ENCODE measurements at regions not wholly inside any gene's neighbourhood (a gene's known extent, or its start where the extent isn't known, plus 50 kb on each side); places are given as distances from the start of the nearest gene placed in this dataset.

GRCh38 chr15:91660174-91660649 lies 193.3 kb upstream of the SLCO3A1 start:
- no peak for TF ChIP-seq CTCF (IDR thresholded peaks at IDR 0.05)
- TF ChIP-seq POLR2AphosphoS5 (IDR thresholded peaks at IDR 0.05): no peak
